ENCODE measurements at regions not wholly inside any gene's neighbourhood (a gene's known extent, or its start where the extent isn't known, plus 50 kb on each side); places are given as distances from the start of the nearest gene placed in this dataset.

DNA sequence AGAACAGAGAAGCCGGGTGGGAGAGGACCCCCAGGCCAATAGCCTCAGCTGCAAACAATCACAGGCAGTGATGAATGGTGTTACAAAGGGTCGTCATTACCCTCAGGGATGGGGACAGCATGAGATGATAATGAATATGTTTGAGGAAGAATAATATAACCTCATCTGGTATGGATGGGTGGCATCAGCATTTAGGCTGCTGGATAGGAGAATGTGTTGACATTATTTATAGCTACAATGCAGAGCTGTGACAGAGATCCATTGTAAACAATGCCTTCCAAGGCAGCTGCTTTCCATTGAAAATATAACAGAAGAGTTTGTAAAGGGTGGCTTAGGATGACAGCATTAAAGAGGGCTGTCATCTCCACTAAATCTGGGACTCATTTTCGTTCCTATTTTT, 365.5 kb downstream of the KCNN2 start:
- TF ChIP-seq, protein P1, sequence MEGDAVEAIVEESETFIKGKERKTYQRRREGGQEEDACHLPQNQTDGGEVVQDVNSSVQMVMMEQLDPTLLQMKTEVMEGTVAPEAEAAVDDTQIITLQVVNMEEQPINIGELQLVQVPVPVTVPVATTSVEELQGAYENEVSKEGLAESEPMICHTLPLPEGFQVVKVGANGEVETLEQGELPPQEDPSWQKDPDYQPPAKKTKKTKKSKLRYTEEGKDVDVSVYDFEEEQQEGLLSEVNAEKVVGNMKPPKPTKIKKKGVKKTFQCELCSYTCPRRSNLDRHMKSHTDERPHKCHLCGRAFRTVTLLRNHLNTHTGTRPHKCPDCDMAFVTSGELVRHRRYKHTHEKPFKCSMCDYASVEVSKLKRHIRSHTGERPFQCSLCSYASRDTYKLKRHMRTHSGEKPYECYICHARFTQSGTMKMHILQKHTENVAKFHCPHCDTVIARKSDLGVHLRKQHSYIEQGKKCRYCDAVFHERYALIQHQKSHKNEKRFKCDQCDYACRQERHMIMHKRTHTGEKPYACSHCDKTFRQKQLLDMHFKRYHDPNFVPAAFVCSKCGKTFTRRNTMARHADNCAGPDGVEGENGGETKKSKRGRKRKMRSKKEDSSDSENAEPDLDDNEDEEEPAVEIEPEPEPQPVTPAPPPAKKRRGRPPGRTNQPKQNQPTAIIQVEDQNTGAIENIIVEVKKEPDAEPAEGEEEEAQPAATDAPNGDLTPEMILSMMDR (IDR thresholded peaks at IDR 0.05; ENCODE audit: control extremely low read depth in 1 of 3, insufficient read depth in 1 of 3, low read depth in 1 of 3, low read length in 3 of 3): no peak
- TF ChIP-seq POLR2A (IDR thresholded peaks at IDR 0.05; ENCODE audit: control extremely low read depth in 1 of 2, low read depth in 2 of 2, low read length in 2 of 2) (no peak), EP300 (IDR thresholded peaks at IDR 0.05; ENCODE audit: borderline replicate concordance in 1 of 2, low read depth in 2 of 2, low read length in 2 of 2) (no peak), SIX5 (IDR thresholded peaks at IDR 0.05; ENCODE audit: low read depth, low read length) (no peak), SUZ12 (IDR thresholded peaks at IDR 0.05; ENCODE audit: low read length) (no peak), GABPA (IDR thresholded peaks at IDR 0.05; ENCODE audit: borderline replicate concordance, insufficient read depth, low read length) (no peak), NRF1 (IDR thresholded peaks at IDR 0.05; ENCODE audit: low read depth, low read length) (no peak), E2F6 (IDR thresholded peaks at IDR 0.05) (no peak), EZH2 (IDR thresholded peaks at IDR 0.05; ENCODE audit: low read depth, low read length, severe bottlenecking) (no peak), HDAC2 (IDR thresholded peaks at IDR 0.05; ENCODE audit: borderline replicate concordance in 1 of 2, low read depth in 2 of 2, low read length in 2 of 2) (no peak), TAF1 (IDR thresholded peaks at IDR 0.05; ENCODE audit: low read depth, low read length) (no peak)

All from H1 (cell line).